Keratinocyte (primary cell): ENCODE measurements at regions not wholly inside any gene's neighbourhood (a gene's known extent, or its start where the extent isn't known, plus 50 kb on each side); places are given as distances from the start of the nearest gene placed in this dataset.

Source experiments
- EZH2 ChIP-seq: IDR thresholded peaks from one replicate; pipeline ENCODE4 v1.6.1; 2012; ENCODE audit warnings: inconsistent platforms, mild to moderate bottlenecking, low read length, moderate library complexity
- TF ChIP-seq, protein P1 (sequence below), 3 experiments: IDR thresholded peaks in 1 of 3; conservative IDR thresholded peaks in 1 of 3; optimal IDR thresholded peaks in 1 of 3; 2 replicates in 2 of 3; 3 replicates in 1 of 3; pipeline versions ENCODE3 to v1.5.1; 2011; ENCODE audit warnings: low read length in 3 of 3, mild to moderate bottlenecking in 3 of 3, moderate library complexity in 2 of 3, control low read depth in 1 of 3, inconsistent platforms in 1 of 3; ENCODE audit not compliant: insufficient read depth in 2 of 3; ENCODE audit errors: extremely low read depth in 1 of 3

DNA sequence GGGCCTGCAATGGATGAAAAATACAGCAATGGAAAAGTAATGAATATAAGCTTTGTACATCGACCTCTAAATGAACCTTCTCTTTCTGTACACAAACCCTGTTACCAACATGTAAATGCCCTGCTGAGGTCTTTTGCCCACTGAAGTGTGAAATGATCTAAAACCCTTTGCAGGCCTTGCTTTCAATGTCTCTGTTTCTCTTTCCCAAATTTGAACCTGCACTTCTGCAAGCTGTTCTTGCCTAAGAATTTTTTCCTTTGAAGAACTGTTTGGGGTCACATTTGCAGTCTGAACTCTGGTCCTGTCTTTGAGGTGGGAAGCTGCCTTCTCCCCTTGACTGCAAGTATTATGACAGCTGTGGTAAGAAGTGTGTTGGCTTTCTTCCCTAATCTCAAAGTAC lies 1237.1 kb downstream of the FAM181B start:
- TF ChIP-seq, protein P1, sequence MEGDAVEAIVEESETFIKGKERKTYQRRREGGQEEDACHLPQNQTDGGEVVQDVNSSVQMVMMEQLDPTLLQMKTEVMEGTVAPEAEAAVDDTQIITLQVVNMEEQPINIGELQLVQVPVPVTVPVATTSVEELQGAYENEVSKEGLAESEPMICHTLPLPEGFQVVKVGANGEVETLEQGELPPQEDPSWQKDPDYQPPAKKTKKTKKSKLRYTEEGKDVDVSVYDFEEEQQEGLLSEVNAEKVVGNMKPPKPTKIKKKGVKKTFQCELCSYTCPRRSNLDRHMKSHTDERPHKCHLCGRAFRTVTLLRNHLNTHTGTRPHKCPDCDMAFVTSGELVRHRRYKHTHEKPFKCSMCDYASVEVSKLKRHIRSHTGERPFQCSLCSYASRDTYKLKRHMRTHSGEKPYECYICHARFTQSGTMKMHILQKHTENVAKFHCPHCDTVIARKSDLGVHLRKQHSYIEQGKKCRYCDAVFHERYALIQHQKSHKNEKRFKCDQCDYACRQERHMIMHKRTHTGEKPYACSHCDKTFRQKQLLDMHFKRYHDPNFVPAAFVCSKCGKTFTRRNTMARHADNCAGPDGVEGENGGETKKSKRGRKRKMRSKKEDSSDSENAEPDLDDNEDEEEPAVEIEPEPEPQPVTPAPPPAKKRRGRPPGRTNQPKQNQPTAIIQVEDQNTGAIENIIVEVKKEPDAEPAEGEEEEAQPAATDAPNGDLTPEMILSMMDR (optimal IDR thresholded peaks at IDR 0.05 in 1 of 3, IDR thresholded peaks at IDR 0.05 in 1 of 3, conservative IDR thresholded peaks at IDR 0.05 in 1 of 3; ENCODE audit: extremely low read depth in 1 of 3, insufficient read depth in 2 of 3, low read length in 3 of 3), result no peak
- TF ChIP-seq EZH2, result no peak
